Stimulated activated CD4-positive, alpha-beta T cell treated with anti-CD3 and anti-CD28 coated beads, Interleukin-15, amount 100 ng/mL, for 48 hours (primary cell): ENCODE measurements at regions not wholly inside any gene's neighbourhood (a gene's known extent, or its start where the extent isn't known, plus 50 kb on each side); places are given as distances from the start of the nearest gene placed in this dataset.
"Not testable (repeated sequence)": the region's sequence is repeated elsewhere in the genome, so short reads cannot be mapped to it uniquely, and the experiment has no call there.

Experiments
- DNase-seq, 2 donors: peaks; one replicate each; pipeline ENCODE4 v3.0.0-alpha.2; 2020; ENCODE audit warnings: low read depth in 2 of 2

- DNase-seq = not testable (repeated sequence)
Measured at GRCh38 chr2:111447482-111447881, 326.8 kb downstream of the BCL2L11 start.

- DNase-seq = not testable (repeated sequence)
Measured at GRCh38 chr2:111448796-111449195, 328.1 kb downstream of the BCL2L11 start.

- DNase-seq = not testable (repeated sequence)
Measured at GRCh38 chr2:111450526-111450925, 329.8 kb downstream of the BCL2L11 start.

- DNase-seq = not testable (repeated sequence)
Measured at GRCh38 chr2:111451692-111452199, 331.0 kb downstream of the BCL2L11 start.

GRCh38 chr2:111452208-111452607 lies 331.5 kb downstream of the BCL2L11 start:
- not testable (repeated sequence) for DNase-seq

GRCh38 chr2:111453308-111453707 lies 332.6 kb downstream of the BCL2L11 start:
- not testable (repeated sequence) for DNase-seq

- DNase-seq = not testable (repeated sequence)
Measured at GRCh38 chr2:111453816-111454215, 333.1 kb downstream of the BCL2L11 start.

GRCh38 chr2:111454404-111454803 lies 333.7 kb downstream of the BCL2L11 start:
- not testable (repeated sequence) for DNase-seq

- DNase-seq = not testable (repeated sequence)
Measured at GRCh38 chr2:111455016-111456015, 334.6 kb downstream of the BCL2L11 start.

- not testable (repeated sequence) for DNase-seq
Measured at GRCh38 chr2:111457191-111457590, 336.5 kb downstream of the BCL2L11 start.

- not testable (repeated sequence) for DNase-seq
Measured at GRCh38 chr2:111460901-111461300, 340.2 kb downstream of the BCL2L11 start.

- DNase-seq = not testable (repeated sequence)
Measured at GRCh38 chr2:111461831-111462230, 341.1 kb downstream of the BCL2L11 start.

GRCh38 chr2:111462572-111462971 lies 341.9 kb downstream of the BCL2L11 start:
- not testable (repeated sequence) for DNase-seq

GRCh38 chr2:111463238-111463848 lies 342.6 kb downstream of the BCL2L11 start:
- not testable (repeated sequence) for DNase-seq

GRCh38 chr2:111463956-111464355 lies 343.2 kb downstream of the BCL2L11 start:
- DNase-seq = not testable (repeated sequence)

GRCh38 chr2:111464367-111464766 lies 343.7 kb downstream of the BCL2L11 start:
- DNase-seq = not testable (repeated sequence)

GRCh38 chr2:111465521-111465920 lies 344.8 kb downstream of the BCL2L11 start:
- not testable (repeated sequence) for DNase-seq

- not testable (repeated sequence) for DNase-seq
Measured at GRCh38 chr2:111466744-111467143, 346.0 kb downstream of the BCL2L11 start.

- DNase-seq = not testable (repeated sequence)
Measured at GRCh38 chr2:111470924-111471323, 350.2 kb downstream of the BCL2L11 start.

- DNase-seq = not testable (repeated sequence)
Measured at GRCh38 chr2:111471791-111472530, 351.2 kb downstream of the BCL2L11 start.

- DNase-seq = not testable (repeated sequence)
Measured at GRCh38 chr2:111472844-111473403, 352.2 kb downstream of the BCL2L11 start.
